HG03097 (cell line): ENCODE measurements at regions not wholly inside any gene's neighbourhood (a gene's known extent, or its start where the extent isn't known, plus 50 kb on each side); places are given as distances from the start of the nearest gene placed in this dataset.
A peak's percentile ranks its signal among the peaks of the same experiment; 100 is the strongest.
"Not testable (repeated sequence)": the region's sequence is repeated elsewhere in the genome, so short reads cannot be mapped to it uniquely, and the experiment has no call there.

Experiments
- ATAC-seq: cut with Tn5 transposase; IDR thresholded peaks from one replicate; pipeline ENCODE4 v1.9.1; 2021; ENCODE audit not compliant: unreplicated experiment, low FRiP score

DNA sequence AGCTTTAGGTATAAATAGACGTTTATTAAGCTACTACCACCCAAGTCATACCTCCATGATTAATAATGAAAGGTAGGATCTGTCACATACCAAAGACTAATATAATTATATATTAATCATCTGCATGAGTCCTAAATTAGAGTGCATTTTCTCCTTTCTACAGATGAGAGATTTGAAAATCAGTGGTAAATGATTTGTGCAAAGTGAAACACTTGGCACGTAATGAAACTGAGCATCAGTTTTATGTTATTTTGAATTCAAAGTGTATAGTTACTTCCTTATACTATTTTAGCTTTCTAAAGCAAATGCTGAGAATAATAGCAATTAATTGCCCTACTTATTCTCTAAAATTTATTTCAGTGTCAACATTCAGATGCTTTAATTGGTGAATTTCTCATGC, 615.3 kb downstream of the TRIB2 start:
- no peak for ATAC-seq

DNA sequence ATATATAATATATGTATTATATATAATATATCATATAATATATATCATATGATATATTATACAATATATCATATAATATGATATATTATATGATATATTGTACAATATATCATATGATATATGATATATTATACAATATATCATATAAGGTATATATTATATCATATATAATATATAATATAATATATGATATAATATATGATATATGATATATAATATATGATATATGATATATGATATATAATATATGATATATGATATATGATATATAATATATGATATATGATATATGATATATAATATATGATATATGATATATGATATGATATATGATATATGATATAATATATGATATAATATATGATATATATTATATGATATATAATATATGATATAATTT, 617.3 kb downstream of the TRIB2 start:
- not testable (repeated sequence) for ATAC-seq

DNA sequence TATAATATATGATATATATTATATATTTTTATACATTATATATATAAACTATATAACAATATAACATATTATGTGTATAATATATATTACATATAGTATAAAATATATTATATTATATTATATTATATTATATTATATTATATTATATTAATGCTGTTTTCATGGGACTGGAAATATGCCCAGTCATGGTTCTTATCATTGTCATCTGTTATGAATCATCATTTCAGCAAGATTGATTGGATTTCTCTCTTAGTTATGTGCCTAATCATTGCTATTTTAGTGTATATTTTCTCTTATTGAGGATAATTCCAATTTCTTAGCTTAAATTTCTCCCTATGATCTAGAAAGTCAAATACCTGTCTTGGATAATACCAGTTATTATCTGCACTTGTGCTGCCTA, 617.8 kb downstream of the TRIB2 start:
- ATAC-seq: no peak

DNA sequence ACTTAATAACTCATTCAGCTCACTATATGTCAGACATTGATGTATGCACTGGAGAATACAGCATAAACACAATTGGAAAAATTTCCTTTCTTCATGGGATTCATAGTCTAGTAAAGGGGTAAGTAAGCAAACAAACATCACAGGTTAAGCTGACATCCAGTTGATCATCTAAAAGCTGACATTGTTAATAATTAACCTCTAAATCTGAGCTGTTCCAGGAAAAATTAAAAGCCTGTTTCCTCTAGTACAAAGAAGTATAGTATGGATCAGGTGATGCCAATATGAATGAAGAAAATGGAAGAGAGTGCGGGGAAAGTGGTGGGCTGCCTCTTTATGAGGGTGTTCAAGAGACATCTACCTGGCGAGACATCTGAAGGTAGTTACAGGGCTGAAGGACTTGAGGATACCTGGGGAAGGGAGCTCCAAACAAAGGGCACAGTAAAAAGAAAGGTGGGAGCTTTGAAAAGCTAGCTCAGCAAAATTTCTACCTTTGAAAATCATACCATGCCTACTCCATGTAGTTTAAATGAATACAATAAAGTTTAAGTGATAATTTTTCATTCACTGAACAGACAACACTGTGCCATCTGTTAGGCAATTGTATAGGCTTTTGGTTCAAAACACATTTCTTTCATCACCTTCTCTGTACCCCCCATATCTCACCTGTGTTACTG, 619.3 kb downstream of the TRIB2 start:
- ATAC-seq: no peak

DNA sequence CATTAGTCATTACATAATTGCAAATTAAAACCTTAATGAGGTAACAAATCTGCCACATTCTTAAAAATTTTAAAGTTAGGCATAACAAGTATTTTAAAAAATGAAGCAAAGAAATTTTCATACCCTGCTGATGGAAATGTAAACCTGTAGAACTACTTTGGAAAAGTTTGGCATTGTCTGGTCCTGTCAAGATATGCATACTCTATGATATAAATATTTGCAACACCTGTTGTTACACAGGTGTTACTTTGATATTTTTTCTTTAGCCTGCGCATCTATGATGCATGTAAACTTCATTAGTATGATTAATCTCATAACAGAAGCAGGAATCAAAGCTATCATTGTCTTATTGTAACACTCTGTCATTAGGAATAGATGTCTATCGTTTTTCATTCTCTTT, 634.3 kb downstream of the TRIB2 start:
- ATAC-seq: no peak

DNA sequence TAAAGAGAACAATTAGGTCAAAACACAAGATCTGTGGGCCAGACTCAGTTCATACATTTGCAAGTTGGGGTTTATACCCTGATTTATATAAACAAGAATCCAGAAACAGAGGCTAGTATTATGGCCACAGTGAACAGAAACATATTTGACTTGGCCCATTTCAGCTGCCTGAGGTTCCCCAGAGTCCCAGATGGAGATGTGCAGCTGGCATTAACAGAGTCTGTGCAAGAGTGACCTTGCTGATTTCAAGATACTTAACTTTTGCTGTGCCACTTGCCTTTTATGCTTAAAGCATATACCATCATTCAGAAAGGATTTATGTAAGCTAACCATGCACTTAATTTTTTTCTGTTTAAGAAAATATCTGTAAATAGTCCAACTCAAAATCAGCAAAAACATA, 636.3 kb downstream of the TRIB2 start:
- ATAC-seq: no peak

DNA sequence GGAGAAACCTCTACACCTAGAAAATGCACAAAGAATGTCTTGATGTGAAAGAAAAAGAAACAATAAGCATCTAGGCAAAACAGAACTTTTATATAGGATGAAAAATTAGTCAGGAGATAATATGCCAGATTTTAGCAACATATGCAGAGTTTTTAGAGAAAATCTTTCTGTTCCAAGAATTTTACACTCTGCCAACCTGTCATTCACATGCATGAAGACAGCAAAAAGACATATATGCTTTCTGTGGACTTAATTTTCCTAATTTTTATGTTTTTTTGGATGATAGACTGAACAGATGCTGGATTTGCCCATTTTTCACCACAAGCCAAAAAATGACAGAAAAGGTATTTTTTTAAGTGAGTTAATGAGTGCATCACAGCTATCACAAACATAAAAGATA, 637.3 kb downstream of the TRIB2 start:
- ATAC-seq: no peak

DNA sequence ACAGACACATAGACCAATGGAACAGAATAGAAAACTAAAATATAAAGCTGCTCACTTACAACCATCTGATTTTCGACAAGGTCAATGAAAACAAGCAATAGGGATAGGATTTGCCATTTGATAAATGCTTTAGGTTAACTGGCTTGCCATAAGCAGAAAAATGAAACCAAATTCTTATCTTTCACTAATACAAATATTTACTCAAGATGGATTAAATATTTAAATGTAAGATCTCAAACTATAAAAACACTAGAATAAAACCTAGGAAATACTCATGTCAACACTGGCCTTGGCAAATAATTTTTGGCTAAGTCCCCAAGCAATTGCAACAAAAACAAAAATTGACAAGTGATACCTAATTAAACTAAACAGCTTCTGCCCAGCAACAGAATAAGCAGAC, 665.2 kb downstream of the TRIB2 start:
- not testable (repeated sequence) for ATAC-seq

DNA sequence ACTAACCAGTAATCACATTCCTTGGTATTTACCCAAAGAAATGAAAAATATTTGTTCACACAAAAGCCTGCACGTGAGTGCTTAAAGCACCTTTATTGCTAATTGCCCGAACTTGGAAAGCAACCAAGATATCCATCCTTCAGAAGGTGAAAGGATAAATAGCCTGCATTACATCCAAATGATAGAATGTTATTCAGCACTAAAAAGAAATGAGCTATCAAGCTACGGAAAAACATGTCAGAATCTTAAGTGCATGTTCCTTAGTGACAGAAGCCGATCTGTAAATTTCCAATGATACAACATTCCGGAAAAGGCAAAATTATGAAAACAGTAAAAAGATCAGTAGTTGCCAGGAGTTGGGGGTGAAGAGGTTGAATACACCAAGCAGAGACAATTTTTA, 672.4 kb downstream of the TRIB2 start:
- ATAC-seq: not testable (repeated sequence)

DNA sequence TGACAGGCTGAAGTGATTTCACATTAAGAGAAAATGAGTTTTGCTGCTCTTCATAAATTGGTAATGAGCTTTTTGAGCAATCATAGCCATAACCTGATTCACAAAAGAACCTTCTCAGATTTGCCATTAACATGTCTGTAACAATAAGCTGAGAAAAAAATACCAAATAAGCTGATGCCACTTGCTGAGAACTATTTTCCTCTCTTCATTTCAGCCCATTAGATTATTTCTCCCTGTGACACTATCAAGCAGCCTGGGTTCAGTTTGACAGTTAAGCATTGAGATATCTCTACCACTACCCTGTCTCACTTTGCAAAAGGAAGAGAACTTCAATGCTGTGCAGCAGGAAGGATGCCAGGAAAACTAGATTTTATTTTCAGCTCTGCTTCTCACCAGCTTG, 673.9 kb downstream of the TRIB2 start:
- no peak for ATAC-seq

DNA sequence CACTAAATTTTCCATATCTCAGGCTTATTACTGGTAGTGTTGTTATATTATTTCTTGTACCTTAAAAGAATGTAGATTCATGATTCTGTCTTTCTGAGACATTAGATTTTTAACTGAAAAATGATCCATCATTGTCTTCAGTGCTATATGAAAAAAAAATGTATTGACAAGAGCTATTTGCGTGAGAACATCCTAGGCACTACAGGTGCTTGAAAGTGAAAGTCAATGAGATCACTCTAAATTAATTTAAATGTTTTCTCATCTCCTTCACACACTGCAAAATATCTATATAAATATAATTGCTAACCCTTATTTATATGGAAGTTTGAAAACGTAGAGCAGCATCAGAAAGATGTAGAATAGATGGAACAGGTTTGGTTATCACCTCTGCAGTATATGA, 684.6 kb downstream of the TRIB2 start:
- ATAC-seq: no peak

DNA sequence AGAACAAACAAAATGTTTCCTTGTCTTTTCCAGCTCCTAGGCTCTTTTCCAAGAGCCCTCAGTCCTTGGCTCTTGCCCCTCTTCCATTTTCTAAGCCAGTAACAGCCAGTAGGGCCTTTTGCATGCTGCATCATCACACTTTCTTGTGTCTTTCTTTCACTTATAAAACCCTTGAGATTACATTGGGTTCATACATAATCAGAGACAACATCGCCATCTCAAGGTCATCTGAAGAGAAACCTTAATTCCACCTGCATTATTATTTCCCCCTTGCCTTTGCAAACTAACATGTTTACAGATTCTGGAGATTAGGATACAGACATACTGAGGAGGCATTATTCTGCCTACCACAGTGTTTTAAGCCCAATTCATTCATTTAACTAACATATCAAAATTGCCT, 697.3 kb downstream of the TRIB2 start:
- ATAC-seq: no peak

DNA sequence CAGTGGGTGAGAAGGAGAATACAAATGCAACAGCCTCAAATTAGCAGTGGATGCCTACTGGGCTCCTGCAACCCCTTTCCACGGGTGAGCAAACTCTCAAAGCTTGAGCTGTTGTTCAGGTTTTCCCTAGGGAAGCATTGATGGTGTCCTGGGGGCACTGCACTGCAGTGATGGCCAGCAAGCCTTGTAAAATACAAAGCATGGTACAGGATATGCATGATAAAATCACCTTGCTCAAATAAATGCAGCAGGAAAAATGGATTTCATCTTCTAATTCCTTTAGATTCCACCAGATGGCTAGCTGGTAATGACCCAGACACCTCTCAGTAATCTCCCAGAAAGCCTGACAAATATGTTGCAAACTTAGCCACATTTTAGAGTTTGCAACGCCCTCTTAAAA, 698.2 kb downstream of the TRIB2 start:
- ATAC-seq: no peak

DNA sequence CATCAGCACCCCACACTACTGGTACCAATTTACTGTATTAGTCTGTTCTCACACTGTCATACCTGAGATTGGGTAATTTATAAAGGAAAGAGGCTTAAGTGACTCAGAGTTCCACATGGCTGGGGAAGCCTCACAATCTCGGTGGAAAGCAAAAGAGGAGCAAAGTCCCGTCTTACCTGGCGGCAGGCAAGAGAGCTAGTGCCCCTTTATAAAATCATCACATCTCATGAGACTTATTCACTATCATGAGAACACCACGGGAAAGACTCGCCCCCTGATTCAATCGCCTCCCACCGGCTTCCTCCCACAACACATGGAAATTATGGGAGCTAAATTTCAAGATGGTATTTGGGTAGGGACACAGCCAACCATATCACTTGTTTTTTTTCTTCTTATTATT, 717.2 kb downstream of the TRIB2 start:
- no peak for ATAC-seq

DNA sequence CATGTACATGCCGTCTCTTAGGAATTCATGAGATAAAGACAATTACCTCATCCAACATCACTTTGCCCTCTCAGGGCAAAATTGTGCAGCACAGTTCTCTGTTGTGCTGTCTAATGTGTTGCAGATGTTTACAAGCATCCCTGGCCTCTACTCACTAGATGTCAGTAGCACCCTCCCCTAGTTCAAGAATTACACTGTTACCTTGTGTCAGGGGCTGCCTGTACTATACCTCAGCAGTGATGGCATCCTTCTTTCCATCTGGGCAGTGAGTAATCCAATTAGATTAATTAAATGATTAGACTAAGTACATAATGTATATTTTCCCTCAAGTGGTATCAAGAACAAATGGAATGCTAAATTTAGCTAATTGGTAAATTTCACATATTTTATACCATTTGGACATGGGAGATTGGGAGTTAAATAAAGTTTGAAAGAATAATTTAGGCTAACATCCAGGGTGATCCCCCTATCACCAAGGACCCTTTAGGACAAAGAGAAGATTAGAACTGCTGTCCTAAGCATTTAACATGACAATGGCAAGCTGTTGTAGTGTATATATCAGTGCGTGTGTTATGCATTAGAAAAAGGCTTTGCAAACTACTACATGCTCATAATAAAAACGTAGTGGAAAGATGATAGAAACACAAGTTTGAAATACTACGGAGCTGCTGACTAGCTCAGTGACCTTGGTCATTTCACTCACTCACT, 727.0 kb downstream of the TRIB2 start:
- ATAC-seq: not testable (repeated sequence)

DNA sequence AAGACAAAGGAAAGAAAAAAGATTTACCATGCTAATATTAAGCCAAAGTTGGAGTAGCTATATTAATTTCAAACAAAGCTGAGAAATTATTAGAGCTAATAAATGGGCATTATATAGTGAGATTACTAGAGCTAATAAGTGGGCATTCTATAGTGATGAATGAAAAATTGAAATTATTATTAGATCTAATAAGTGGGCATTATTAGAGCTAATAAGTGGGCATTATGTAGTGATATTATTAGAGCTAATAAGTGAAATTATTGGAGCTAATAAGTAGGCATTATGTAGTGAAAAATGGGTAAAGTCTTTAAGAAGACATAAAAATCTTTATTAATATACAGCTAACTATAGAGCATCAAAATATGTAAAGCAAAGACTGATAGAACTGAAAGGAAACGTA, 745.7 kb downstream of the TRIB2 start:
- ATAC-seq: no peak

DNA sequence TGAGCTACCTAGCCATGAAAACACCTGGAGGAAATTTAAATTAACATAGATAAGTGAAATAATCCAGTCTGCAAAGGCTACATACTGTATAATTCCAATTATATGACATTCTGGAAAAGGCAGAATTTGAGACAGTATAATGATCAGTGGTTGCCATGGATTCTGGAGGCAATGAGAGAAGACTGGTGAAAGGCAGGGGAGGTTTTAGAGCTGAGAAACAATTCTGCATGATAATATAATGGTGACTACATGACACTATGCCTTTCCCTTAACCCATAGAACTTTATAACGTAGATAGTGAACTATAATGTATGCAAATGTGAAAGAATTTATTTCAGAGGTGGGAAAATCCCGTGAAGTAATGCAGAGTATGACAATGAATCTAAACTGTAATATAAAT, 749.3 kb downstream of the TRIB2 start:
- ATAC-seq: no peak

DNA sequence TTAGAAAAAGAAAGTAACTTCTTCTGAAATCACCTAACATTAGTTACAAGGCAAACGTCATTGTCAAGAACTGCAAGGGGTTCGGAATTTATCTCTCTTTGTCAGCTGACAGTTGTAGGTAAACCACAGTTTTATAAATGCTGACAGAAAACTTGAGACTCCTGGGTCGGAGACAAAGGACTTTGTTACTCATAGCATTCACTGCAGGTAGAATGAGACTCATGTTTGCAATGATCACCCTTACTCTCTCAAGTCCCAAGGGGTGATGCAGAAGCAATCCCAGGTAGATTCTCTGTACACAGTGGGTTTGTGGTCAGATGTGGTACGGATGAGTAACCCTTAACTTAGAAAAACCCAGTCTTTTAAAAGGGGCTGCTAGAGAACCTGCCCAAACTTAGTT, 757.8 kb downstream of the TRIB2 start:
- no peak for ATAC-seq

DNA sequence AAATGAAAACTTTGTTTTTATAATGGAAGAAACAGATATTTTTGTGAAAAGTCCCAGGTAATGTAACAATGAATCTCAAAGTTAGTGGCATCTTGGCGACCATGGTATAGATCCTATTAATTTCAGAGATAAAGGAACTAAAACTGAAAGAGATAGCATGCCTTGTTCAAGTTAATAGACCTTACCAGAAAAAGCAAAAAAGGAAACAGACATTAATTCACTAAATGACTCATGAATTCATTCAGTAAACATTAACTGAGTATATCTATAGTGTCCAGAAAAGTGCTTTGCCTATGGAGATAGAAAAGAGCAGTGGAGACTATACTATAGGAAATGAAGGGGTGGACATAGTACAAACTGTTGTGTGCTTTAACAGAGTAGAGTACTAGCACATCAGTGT, 763.3 kb downstream of the TRIB2 start:
- ATAC-seq: peak; percentile 74

DNA sequence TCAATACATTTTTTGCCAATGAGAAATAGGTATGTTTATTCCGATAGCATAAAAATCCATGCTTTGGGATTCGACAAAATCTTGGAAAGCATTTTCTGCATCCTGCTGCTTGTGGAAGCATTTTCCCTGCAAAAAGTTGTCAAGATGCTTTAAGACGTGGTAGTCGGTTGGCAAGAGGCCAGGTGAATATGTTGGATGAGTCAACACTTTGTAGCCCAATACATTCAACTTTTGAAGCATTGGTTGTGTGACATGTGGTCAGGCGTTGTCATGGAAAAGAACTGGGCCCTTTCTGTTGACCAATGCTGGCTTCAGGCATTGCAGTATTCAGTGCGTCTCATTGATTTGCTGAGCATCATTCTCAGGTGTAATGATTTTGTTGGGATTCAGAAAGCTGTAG, 764.5 kb downstream of the TRIB2 start:
- ATAC-seq: no peak

DNA sequence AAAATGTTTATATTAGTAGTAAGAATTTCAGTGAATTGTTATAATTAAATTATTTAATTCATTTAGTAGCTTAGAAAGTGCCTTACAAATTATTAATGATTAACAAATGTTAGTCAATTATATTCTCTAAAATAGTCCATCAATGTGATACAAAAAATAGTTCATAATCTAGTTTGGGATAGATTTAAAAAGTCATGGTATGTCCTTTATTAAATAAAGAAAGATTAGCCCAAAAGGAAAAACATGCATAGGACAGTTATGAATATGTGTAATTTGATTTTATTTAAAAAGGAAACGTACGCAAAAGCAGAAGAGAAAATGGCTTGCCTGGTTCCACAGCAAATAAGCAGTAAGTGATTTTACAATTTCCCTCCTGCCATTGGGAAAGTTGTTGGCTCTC, 768.5 kb downstream of the TRIB2 start:
- ATAC-seq: no peak

DNA sequence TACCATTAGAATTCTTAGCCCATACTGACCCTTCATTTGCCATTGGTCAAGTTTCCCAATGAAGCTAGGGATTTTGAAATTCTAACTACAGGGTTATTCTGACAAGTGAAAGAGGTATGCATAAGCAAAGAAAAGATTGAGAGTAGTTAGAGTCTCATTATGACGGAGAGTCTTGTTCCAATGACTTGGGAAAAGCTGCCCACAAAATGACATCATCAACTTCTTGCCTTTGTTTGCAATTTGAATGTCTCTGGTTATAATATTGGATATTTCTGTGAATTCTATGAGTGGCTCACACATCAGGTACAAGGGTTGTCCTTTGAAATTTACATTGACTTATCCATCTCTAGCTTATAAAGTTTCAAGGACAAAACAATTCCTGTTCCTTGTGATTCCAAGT, 772.2 kb downstream of the TRIB2 start:
- ATAC-seq: no peak

DNA sequence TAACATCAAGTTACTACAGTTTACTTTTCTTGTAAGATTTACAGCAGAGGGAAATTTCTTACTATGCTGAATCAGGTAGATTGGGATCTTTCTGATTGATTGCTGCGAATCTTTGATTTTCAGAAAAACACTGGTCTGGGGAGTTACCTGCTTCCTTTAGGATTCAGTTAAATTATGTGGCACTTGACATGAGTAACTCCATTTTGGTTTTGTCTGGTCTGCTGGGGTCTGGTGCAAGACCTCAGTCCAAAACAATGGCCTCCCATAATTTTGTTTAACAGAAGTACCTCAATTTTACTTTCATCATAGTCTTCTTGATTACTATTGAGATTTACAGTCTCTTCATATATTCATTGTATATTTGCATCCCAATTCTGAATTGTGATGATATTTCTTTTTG, 775.5 kb downstream of the TRIB2 start:
- no peak for ATAC-seq
